ENCODE measurements at regions not wholly inside any gene's neighbourhood (a gene's known extent, or its start where the extent isn't known, plus 50 kb on each side); places are given as distances from the start of the nearest gene placed in this dataset.

DNA sequence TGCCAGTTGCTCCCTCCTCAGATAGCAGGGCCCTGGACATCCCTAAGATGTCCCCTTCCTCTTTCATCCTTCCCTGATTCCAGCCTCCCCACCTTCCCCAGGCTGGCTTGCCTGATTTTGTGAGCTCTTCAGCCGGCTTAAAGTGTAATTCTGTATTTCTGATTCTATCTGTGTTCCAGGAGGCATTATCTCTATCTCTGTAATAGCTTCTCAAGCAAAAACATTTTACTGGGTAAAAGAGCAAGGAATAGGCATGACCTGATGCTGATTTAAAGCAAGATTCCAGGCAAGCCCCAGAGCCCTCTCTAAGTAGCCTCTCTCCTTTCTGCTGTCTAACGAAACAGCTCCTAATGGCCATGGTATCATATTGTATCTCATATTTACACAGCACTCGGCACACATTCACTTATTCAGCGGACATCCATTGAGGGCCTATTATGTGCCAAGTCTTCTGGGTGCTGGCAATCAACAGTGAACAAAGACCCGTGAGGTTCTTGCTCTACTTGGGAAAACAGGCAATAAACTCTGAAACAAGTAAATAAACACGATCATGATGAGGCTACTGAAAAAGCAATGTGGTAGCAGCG is 100.9 kb upstream of the MSX2 start:
- intact Hi-C loops (cut with micrococcal nuclease; ENCODE audit: unreplicated experiment) = no loop called here
- Histone ChIP-seq H3K79me2 (ENCODE audit: insufficient read depth, low read depth, low read length) (no peaks in the 10 kb centered on the region), H2AFZ (ENCODE audit: low read length) (no peak overlapping the region), H3K9me2 (ENCODE audit: insufficient read depth, low read length) (no peaks in the 10 kb centered on the region), H4K20me1 (ENCODE audit: insufficient read depth, low read length) (no peaks in the 10 kb centered on the region), H3K36me3 (ENCODE audit: insufficient read depth, low read length) (no peaks in the 10 kb centered on the region), H3K4me3 (ENCODE audit: low read depth, low read length, poor library complexity, severe bottlenecking) (no peak overlapping the region), H3K27ac (ENCODE audit: low read depth, low read length, poor library complexity, severe bottlenecking) (no peak overlapping the region), H3K4me2 (ENCODE audit: low read length) (no peak overlapping the region), H3K9me3 (ENCODE audit: low read length) (no peaks in the 10 kb centered on the region), H3K4me1 (ENCODE audit: insufficient read depth, low read length, poor library complexity, severe bottlenecking) (no peaks in the 10 kb centered on the region)
- TF ChIP-seq CTCF (conservative IDR thresholded peaks at IDR 0.05; ENCODE audit: low read length) = no peak
- no peak for TF ChIP-seq EZH2phosphoT487 (IDR thresholded peaks at IDR 0.05; ENCODE audit: borderline replicate concordance, low read depth, low read length)
- no TSS peak for BruUV-seq (replicated peaks)
- POLR2A ChIA-PET = no interaction called here
- CTCF ChIA-PET (ENCODE audit: unreplicated experiment) = no interaction called here
- no peak for DNase-seq (ENCODE audit: low spot score)

- BruUV-seq (replicated peaks) = no TSS peak
- Histone ChIP-seq H3K27ac (ENCODE audit: low read depth, low read length, poor library complexity, severe bottlenecking) (no peak overlapping the region), H4K20me1 (ENCODE audit: insufficient read depth, low read length) (no peaks in the 10 kb centered on the region), H3K9me2 (ENCODE audit: insufficient read depth, low read length) (no peaks in the 10 kb centered on the region), H3K9me3 (ENCODE audit: low read length) (no peaks in the 10 kb centered on the region), H3K4me3 (ENCODE audit: low read depth, low read length, poor library complexity, severe bottlenecking) (no peak overlapping the region), H3K4me1 (ENCODE audit: insufficient read depth, low read length, poor library complexity, severe bottlenecking) (no peaks in the 10 kb centered on the region), H3K4me2 (ENCODE audit: low read length) (no peak overlapping the region), H3K36me3 (ENCODE audit: insufficient read depth, low read length) (no peaks in the 10 kb centered on the region), H2AFZ (ENCODE audit: low read length) (no peak overlapping the region), H3K79me2 (ENCODE audit: insufficient read depth, low read depth, low read length) (no peaks in the 10 kb centered on the region)
- CTCF ChIA-PET (ENCODE audit: unreplicated experiment) = no interaction called here
- intact Hi-C loops (cut with micrococcal nuclease; ENCODE audit: unreplicated experiment) = no loop called here
- POLR2A ChIA-PET = interaction anchor here (0.7 kb wide), 1 partner anchor 277 kb away, joined by 6 read pairs; no protein-coding TSS in a partner anchor
- no peak for DNase-seq (ENCODE audit: low spot score)
- TF ChIP-seq CTCF (conservative IDR thresholded peaks at IDR 0.05; ENCODE audit: low read length) (no peak), EZH2phosphoT487 (IDR thresholded peaks at IDR 0.05; ENCODE audit: borderline replicate concordance, low read depth, low read length) (no peak)
These were observed 99.5 kb upstream of the MSX2 start for GRCh38 chr5:174624733-174625522.

Measured in OCI-LY7 (cell line).